LNCaP clone FGC (cell line): ENCODE measurements at regions not wholly inside any gene's neighbourhood (a gene's known extent, or its start where the extent isn't known, plus 50 kb on each side); places are given as distances from the start of the nearest gene placed in this dataset.

ENCODE experiments used
- DNase-seq: peaks from one replicate; pipeline ENCODE4 v3.0.0-alpha.2; 2011; ENCODE audit warnings: low read depth
- H3K4me3 ChIP-seq: 2 replicates; pipeline ENCODE4 v1.5.1; 2011; ENCODE audit warnings: mild to moderate bottlenecking, low read depth, low read length, control low read depth
- TF ChIP-seq, protein P1 (sequence below): IDR thresholded peaks from 2 replicates; pipeline ENCODE4 v1.5.1; 2012; ENCODE audit warnings: mild to moderate bottlenecking; ENCODE audit not compliant: control insufficient read depth, insufficient read depth; ENCODE audit errors: extremely low read depth

DNA sequence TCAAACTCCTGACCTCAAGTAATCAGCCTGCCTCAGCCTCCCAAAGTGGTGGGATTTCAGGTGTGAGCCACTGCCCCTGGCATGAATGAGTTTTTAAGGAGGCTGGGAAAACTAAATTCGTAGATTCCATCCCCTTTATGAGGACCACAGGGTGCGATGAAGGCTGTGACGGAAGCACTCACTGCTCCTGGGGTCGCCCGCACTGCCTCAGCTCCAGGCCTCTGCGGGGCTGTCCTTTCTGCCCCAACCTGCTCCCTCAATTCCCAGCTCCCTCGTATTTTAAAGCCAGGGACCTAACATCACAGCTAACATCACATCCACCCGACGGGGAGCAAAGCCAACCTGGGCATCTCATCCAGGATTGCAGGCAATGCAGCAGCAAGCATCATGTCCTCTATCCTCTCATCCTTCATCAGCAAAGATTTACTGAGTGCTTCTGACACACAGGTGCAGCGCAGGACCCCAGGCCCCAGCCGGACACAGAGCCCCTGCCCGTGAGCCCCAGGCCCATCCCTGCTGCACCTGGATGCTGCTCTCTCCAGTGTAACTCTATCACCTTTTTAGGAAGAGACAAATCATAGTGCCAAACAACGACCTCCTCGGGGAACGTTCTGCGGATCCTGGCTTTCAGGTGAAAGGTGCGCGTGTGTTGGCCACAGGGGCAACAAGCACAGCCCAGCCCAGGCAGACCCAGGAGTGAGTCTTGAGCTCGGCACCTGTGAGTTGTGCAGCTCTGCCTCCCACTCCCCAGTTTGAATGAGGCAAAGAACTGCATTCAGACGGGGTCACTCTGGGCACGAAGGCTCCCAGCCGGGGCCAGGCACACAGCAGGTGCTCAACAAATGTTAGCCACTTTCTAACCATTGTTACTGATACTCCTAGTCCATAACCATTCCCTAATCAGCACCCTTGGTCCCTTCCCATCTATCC lies 134.3 kb downstream of the CRYBB2 start:
- TF ChIP-seq, protein P1, sequence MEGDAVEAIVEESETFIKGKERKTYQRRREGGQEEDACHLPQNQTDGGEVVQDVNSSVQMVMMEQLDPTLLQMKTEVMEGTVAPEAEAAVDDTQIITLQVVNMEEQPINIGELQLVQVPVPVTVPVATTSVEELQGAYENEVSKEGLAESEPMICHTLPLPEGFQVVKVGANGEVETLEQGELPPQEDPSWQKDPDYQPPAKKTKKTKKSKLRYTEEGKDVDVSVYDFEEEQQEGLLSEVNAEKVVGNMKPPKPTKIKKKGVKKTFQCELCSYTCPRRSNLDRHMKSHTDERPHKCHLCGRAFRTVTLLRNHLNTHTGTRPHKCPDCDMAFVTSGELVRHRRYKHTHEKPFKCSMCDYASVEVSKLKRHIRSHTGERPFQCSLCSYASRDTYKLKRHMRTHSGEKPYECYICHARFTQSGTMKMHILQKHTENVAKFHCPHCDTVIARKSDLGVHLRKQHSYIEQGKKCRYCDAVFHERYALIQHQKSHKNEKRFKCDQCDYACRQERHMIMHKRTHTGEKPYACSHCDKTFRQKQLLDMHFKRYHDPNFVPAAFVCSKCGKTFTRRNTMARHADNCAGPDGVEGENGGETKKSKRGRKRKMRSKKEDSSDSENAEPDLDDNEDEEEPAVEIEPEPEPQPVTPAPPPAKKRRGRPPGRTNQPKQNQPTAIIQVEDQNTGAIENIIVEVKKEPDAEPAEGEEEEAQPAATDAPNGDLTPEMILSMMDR = no peak
- DNase-seq = no peak
- no peak overlapping the region for H3K4me3 ChIP-seq

DNA sequence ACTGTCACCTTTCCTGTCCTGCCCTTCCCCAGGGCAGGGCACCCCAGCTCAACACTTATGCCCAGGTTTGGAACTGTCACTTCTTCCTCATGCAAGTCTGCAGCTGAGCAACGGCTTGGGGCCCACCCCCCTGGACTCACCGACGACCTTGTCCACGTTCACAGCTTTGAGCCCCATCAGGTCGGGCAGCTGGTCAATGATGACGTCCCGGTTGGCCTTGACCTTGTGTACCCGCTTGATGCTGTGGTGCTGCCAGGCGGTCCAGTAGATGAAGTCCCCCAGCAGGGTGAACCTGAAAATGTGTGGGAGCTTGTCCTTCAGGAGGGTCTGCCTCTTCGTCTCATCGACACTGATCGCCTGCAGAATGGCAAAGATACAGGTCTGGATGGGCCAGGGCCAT lies 135.0 kb downstream of the CRYBB2 start:
- TF ChIP-seq, protein P1 = no peak
- no peak for DNase-seq
- H3K4me3 ChIP-seq = no peak overlapping the region

DNA sequence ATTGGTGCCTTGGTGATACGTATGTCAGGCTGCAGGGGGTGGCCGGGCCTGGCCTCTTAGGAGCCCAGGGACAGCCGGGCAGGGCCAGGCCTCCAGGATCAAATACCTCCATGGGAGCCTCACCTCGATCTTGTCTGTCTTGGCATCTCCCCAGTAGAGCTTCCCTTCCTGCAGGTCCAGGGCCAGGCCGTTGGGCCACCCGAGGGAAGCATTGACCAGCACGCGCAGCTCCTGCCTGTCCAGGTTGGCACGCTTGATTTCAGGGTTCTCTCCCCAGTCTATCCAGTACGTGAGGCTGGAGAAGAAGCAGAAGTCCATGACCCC lies 137.7 kb downstream of the CRYBB2 start:
- TF ChIP-seq, protein P1 = no peak
- H3K4me3 ChIP-seq = no peak overlapping the region
- DNase-seq = no peak

DNA sequence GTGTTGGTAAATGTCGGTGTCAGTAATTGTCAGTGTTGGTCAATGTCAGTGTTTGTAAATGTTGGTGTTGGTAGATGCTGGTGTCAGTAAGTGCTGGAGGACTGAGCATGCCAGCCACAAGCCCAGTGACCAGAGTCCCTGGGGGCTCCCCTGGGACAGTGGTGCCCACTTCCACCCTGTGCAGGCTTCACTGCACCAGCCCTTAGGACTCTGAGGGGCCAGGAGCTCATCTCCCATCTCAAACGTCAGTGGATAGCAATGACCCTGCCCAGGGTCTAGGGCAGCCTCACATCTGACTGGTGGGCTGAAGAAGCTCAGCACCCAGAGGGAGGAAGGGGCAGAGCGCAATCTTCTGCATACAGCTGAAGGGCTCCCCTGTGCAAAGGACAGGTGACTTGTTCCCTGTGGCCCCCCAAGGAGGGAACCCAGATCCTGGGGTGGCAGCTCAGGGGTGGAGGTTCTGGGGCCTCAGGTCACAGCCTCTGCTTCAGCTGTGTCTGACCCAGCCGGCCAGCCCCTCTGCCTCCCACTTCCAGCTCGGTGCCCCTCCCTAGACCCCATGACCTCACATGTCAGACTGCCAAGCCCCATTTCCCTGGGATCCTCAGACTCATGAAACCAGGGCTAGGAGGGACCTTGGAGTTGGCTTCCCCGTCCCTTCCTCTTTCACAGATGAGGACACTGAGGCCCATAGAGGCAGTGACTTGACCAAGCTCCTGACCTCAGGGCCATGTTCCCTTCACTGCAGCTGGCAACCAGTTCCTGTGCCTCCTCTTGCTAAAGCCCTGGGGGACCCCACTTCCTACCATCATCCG lies 138.4 kb downstream of the CRYBB2 start:
- DNase-seq = no peak
- no peak overlapping the region for H3K4me3 ChIP-seq
- TF ChIP-seq, protein P1 = no peak

DNA sequence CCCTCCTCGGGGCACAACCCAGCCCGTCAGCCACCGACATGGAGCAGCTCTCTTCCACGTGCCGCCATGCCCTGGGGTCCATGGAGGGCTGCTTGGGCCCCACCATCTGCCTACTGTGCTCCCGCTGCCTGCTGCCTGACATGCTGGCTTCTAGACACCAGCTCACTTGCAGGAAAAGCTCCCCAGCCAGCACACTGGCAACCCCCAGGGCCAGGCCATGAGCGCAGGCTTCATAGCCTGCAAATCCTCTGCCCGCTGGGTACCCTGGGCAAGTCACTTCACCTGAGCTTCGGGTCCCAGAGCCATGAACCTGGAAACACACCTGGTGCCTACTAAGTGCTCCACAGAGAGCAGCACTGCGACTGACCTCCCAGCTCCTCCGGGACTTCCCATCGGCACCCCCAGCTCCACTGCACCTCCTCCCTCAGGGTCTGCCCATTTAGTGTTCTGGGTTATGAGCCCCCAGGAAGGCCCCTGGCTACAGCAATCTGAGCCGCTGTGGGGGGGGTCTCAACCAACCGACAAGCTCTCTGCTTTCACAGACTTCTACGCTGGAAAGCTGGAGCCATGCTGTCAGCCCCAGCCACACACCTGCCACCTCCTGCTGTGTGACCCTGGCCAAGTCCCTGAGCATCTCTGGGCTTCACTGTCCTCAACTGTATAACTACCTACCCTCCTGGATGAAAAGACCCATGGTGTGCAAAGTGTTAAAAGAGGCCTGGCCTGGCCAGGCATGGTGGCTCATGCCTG lies 139.2 kb downstream of the CRYBB2 start:
- DNase-seq = no peak
- H3K4me3 ChIP-seq = no peak overlapping the region
- TF ChIP-seq, protein P1 = no peak

DNA sequence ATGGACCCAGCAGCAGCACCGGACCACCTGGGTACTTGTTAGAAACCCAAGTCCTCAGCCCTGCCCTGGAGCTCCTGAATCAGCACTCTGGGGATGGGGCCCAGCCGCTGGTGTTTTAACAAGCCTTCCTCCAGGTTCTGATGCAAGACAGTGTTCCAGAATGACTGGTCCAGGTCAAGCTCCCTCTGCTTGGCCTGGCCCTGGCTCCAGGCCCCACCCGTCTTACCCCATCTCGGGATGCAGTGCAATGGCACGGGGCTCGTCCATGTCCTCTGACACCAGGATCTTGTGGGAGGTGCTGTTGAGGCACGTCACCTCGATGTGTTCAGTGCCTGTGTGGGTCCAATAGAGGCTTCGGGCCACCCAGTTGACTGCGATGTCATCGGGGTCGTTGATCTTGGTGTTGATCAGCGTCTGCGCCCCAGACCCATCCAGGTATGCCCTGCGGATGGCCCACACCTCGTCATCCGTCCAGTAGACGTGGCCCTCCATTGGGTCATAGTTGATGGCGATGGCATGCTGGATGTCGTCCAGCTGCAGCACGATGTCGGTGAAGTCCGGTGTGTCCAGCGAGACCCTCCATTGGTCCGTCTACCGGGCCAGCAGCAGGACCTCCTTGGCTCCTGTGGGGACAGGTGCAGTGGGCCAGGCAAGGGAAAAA lies 140.3 kb downstream of the CRYBB2 start:
- DNase-seq = no peak
- H3K4me3 ChIP-seq = no peak overlapping the region
- TF ChIP-seq, protein P1 = no peak
